ENCODE measurements at regions not wholly inside any gene's neighbourhood (a gene's known extent, or its start where the extent isn't known, plus 50 kb on each side); places are given as distances from the start of the nearest gene placed in this dataset.
"Not testable (repeated sequence)": the region's sequence is repeated elsewhere in the genome, so short reads cannot be mapped to it uniquely, and the experiment has no call there.

DNA sequence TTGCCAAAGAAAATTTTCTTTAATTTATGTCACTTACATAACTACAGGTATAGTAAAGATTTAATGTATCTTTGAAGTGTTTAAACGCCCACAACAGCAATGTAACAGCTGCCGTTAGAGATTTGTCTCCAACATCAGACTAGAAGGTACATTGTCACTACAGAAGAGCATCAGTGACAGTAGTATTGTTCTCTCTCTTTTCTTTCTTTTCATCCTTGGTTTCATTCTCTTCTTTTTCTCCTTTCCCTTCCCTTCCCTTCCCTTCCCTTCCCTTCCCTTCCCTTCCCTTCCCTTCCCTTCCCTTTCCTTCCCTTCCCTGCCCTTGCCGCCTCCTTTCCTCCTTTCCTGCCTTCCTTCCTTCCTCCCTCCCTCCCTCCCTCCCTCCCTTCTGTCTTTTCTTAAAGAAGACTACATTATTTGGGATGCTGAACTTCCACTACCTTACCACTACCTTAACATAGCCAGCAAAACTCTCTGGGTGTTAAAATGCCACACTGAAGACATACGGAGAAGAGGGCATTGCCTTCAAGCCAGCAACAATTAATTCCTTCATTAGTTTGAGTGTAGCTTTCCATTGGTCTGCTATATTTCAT lies 663.9 kb downstream of the DOK5 start:
- no peaks in the 10 kb centered on the region for H3K9me3 ChIP-seq (ENCODE audit: insufficient read depth, low read depth, low read length)
- H3F3A ChIP-seq (ENCODE audit: low read depth): no peaks in the 10 kb centered on the region
- H3K36me3 ChIP-seq (ENCODE audit: insufficient read depth, low read length): no peaks in the 10 kb centered on the region
- H3K4me2 ChIP-seq (ENCODE audit: low read depth, low read length, poor library complexity, severe bottlenecking): no peak overlapping the region
- H3K9me2 ChIP-seq (replicated peaks; ENCODE audit: low read depth, low read length): no peaks in the 10 kb centered on the region
- H3K4me3 ChIP-seq (ENCODE audit: low read length, poor library complexity, severe bottlenecking): no peak overlapping the region
- no peak overlapping the region for H2AFZ ChIP-seq (ENCODE audit: low read length)
- H3K4me1 ChIP-seq (ENCODE audit: insufficient read depth, low read length, poor library complexity, severe bottlenecking): no peaks in the 10 kb centered on the region
- no peaks in the 10 kb centered on the region for H4K20me1 ChIP-seq (ENCODE audit: insufficient read depth, low read length, poor library complexity, severe bottlenecking)
- no peaks in the 10 kb centered on the region for H3K79me2 ChIP-seq (ENCODE audit: insufficient read depth, low read length)
- TF ChIP-seq CTCF (conservative IDR thresholded peaks at IDR 0.05; ENCODE audit: low read length) (no peak), EZH2phosphoT487 (IDR thresholded peaks at IDR 0.05; ENCODE audit: borderline replicate concordance) (no peak)
- no peaks in the 10 kb centered on the region for H3K27me3 ChIP-seq (ENCODE audit: insufficient read depth, low read length, poor library complexity, severe bottlenecking)
- no peak overlapping the region for H3K9ac ChIP-seq (ENCODE audit: low read depth, low read length, poor library complexity, severe bottlenecking)

DNA sequence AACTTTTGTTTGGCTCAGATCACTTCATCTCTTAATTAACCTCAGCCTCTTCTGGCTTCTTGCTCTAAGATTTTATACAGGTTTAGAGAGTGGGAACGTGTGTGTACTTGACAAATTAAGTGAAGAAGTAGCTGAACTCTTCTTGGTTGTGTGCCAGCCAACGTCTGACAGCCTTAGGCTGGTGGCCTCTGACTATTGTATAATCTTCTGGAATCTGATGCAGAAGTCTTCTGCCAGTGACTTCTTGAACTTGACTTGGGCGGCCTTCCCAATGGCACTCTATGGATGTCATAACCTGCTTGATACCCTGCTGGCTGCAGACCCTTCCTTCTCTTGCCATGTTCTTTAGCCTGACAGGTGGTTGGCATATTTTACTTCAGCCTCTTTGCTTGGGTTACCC lies 660.5 kb downstream of the DOK5 start:
- Histone ChIP-seq H3K9me2 (replicated peaks; ENCODE audit: low read depth, low read length) (no peaks in the 10 kb centered on the region), H2AFZ (ENCODE audit: low read length) (no peak overlapping the region), H3F3A (ENCODE audit: low read depth) (no peaks in the 10 kb centered on the region), H3K79me2 (ENCODE audit: insufficient read depth, low read length) (no peaks in the 10 kb centered on the region), H3K4me3 (ENCODE audit: low read length, poor library complexity, severe bottlenecking) (no peak overlapping the region), H3K27me3 (ENCODE audit: insufficient read depth, low read length, poor library complexity, severe bottlenecking) (no peaks in the 10 kb centered on the region), H3K4me2 (ENCODE audit: low read depth, low read length, poor library complexity, severe bottlenecking) (no peak overlapping the region), H3K4me1 (ENCODE audit: insufficient read depth, low read length, poor library complexity, severe bottlenecking) (no peaks in the 10 kb centered on the region), H4K20me1 (ENCODE audit: insufficient read depth, low read length, poor library complexity, severe bottlenecking) (no peaks in the 10 kb centered on the region), H3K36me3 (ENCODE audit: insufficient read depth, low read length) (no peaks in the 10 kb centered on the region), H3K9ac (ENCODE audit: low read depth, low read length, poor library complexity, severe bottlenecking) (no peak overlapping the region), H3K9me3 (ENCODE audit: insufficient read depth, low read depth, low read length) (no peaks in the 10 kb centered on the region)
- TF ChIP-seq CTCF (conservative IDR thresholded peaks at IDR 0.05; ENCODE audit: low read length) (no peak), EZH2phosphoT487 (IDR thresholded peaks at IDR 0.05; ENCODE audit: borderline replicate concordance) (no peak)

GRCh38 chr20:55132523-55132922 lies 657.1 kb downstream of the DOK5 start:
- Histone ChIP-seq H3K9me2 (replicated peaks; ENCODE audit: low read depth, low read length) (no peaks in the 10 kb centered on the region), H2AFZ (ENCODE audit: low read length) (no peak overlapping the region), H3K4me1 (ENCODE audit: insufficient read depth, low read length, poor library complexity, severe bottlenecking) (no peaks in the 10 kb centered on the region), H3K79me2 (ENCODE audit: insufficient read depth, low read length) (no peaks in the 10 kb centered on the region), H3K9me3 (ENCODE audit: insufficient read depth, low read depth, low read length) (no peaks in the 10 kb centered on the region), H3K4me3 (ENCODE audit: low read length, poor library complexity, severe bottlenecking) (no peak overlapping the region), H4K20me1 (ENCODE audit: insufficient read depth, low read length, poor library complexity, severe bottlenecking) (no peaks in the 10 kb centered on the region), H3K4me2 (ENCODE audit: low read depth, low read length, poor library complexity, severe bottlenecking) (no peak overlapping the region), H3K27me3 (ENCODE audit: insufficient read depth, low read length, poor library complexity, severe bottlenecking) (no peaks in the 10 kb centered on the region), H3K9ac (ENCODE audit: low read depth, low read length, poor library complexity, severe bottlenecking) (no peak overlapping the region), H3K36me3 (ENCODE audit: insufficient read depth, low read length) (no peaks in the 10 kb centered on the region), H3F3A (ENCODE audit: low read depth) (no peaks in the 10 kb centered on the region)
- TF ChIP-seq EZH2phosphoT487 (IDR thresholded peaks at IDR 0.05; ENCODE audit: borderline replicate concordance) (no peak), CTCF (conservative IDR thresholded peaks at IDR 0.05; ENCODE audit: low read length) (no peak)

DNA sequence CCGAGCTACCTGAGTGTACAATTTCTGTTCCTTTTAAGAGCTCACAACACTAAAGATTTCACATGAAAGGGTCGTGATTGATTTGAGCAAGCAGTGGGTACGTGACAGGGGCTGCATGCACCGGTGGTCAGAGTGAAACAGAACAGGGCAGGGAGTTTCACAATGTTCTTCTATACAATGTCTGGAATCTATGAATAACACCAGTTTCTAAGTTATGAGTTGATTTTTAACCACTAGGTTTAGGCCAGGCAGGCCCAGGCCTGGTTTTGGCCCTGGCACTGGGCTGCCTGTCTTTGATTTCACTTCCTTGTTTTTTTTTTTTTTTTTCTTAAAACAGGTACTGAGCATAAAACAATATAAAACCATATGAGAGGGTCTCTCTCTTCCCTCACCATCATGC lies 642.2 kb downstream of the DOK5 start:
- not testable (repeated sequence) for H3K9me3 ChIP-seq (ENCODE audit: insufficient read depth, low read depth, low read length); H3K9ac ChIP-seq (ENCODE audit: low read depth, low read length, poor library complexity, severe bottlenecking); H3K27me3 ChIP-seq (ENCODE audit: insufficient read depth, low read length, poor library complexity, severe bottlenecking); H2AFZ ChIP-seq (ENCODE audit: low read length); H3K4me2 ChIP-seq (ENCODE audit: low read depth, low read length, poor library complexity, severe bottlenecking); H3K79me2 ChIP-seq (ENCODE audit: insufficient read depth, low read length); H3K4me1 ChIP-seq (ENCODE audit: insufficient read depth, low read length, poor library complexity, severe bottlenecking); H3F3A ChIP-seq (ENCODE audit: low read depth); H3K4me3 ChIP-seq (ENCODE audit: low read length, poor library complexity, severe bottlenecking); H3K36me3 ChIP-seq (ENCODE audit: insufficient read depth, low read length); H4K20me1 ChIP-seq (ENCODE audit: insufficient read depth, low read length, poor library complexity, severe bottlenecking); H3K9me2 ChIP-seq (replicated peaks; ENCODE audit: low read depth, low read length)
